ENCODE measurements at regions not wholly inside any gene's neighbourhood (a gene's known extent, or its start where the extent isn't known, plus 50 kb on each side); places are given as distances from the start of the nearest gene placed in this dataset.

DNA sequence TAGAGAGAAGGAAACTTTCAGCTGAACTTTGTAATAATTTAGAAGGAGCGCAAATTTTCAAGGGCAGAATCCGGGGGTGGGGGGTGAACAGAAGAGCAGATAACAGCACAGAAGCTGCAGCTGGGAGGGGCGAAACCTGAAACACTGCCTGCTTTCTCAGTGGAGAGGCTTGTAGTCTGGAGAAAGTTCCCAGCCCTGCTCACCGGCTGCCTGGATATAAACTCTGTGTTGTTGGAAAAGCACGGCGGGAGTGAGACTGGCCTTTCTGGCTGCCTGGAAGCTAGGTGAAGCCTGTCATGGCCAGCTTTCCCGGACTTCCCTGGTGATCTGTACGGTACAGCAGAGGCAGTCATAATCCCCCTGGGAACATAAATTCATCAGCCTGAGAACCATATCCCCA, 1352.1 kb upstream of the DIAPH2 start:
- H3K4me3 ChIP-seq (ENCODE audit: low read depth, low read length) = no peak overlapping the region
- TF ChIP-seq, protein P1, sequence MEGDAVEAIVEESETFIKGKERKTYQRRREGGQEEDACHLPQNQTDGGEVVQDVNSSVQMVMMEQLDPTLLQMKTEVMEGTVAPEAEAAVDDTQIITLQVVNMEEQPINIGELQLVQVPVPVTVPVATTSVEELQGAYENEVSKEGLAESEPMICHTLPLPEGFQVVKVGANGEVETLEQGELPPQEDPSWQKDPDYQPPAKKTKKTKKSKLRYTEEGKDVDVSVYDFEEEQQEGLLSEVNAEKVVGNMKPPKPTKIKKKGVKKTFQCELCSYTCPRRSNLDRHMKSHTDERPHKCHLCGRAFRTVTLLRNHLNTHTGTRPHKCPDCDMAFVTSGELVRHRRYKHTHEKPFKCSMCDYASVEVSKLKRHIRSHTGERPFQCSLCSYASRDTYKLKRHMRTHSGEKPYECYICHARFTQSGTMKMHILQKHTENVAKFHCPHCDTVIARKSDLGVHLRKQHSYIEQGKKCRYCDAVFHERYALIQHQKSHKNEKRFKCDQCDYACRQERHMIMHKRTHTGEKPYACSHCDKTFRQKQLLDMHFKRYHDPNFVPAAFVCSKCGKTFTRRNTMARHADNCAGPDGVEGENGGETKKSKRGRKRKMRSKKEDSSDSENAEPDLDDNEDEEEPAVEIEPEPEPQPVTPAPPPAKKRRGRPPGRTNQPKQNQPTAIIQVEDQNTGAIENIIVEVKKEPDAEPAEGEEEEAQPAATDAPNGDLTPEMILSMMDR (IDR thresholded peaks at IDR 0.05; ENCODE audit: low read depth, low read length, missing control alignments) = no peak
- no peak for DNase-seq (ENCODE audit: low read depth)

GRCh38 chrX:95346856-95347255, 1337.8 kb upstream of the DIAPH2 start:
- TF ChIP-seq, protein P1 (IDR thresholded peaks at IDR 0.05; ENCODE audit: low read depth, low read length, missing control alignments) = no peak
- no peak for DNase-seq (ENCODE audit: low read depth)
- no peak overlapping the region for H3K4me3 ChIP-seq (ENCODE audit: low read depth, low read length)

- H3K4me3 ChIP-seq (ENCODE audit: low read depth, low read length) = no peak overlapping the region
- DNase-seq (ENCODE audit: low read depth) = no peak
- TF ChIP-seq, protein P1 (IDR thresholded peaks at IDR 0.05; ENCODE audit: low read depth, low read length, missing control alignments) = no peak
These were observed 1333.7 kb upstream of the DIAPH2 start for GRCh38 chrX:95350774-95351488.

DNA sequence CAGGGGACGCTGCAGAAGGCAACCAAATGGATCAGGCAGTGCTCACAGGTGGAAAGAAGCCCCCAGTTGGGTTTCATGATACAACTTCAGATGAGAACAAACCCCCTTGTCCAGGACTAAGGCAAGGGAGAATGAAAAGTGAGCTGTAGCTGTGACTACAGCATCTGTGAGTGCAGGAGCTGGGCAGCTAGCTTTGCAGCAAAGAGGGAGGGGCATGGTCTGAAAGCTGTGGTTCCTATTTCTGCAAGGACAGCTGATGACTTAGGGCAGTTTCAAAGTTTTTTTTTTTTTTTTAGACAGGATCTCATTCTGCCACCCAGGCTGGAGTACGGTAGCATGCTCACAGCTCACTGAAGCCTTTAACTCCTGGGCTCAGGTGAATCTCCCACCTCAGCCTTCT, 1317.4 kb upstream of the DIAPH2 start:
- H3K4me3 ChIP-seq (ENCODE audit: low read depth, low read length) = no peak overlapping the region
- DNase-seq (ENCODE audit: low read depth) = no peak
- TF ChIP-seq, protein P1 (IDR thresholded peaks at IDR 0.05; ENCODE audit: low read depth, low read length, missing control alignments) = no peak

- no peak overlapping the region for H3K4me3 ChIP-seq (ENCODE audit: low read depth, low read length)
- TF ChIP-seq, protein P1 (IDR thresholded peaks at IDR 0.05; ENCODE audit: low read depth, low read length, missing control alignments) = no peak
- no peak for DNase-seq (ENCODE audit: low read depth)
These were observed 1301.8 kb upstream of the DIAPH2 start for GRCh38 chrX:95382799-95383198.

DNA sequence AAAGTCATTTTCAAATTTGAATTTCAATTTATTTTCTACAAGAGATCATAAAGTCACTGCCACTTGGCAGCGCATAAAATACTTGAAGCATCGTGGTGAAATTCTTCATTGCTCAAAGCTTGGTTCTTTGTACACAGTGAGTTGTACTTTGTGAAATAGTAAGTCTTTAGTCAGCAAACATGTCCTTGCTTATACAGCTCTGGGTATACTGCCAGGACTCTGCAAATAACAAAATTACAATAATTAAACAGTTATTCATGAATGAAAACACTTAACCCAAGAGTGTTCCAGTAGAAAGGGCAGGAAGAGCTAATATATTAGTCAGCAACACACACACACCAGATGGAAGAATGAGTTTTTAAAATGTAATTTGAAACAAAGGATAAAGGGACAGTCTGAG, 1300.9 kb upstream of the DIAPH2 start:
- no peak overlapping the region for H3K4me3 ChIP-seq (ENCODE audit: low read depth, low read length)
- no peak for DNase-seq (ENCODE audit: low read depth)
- TF ChIP-seq, protein P1 (IDR thresholded peaks at IDR 0.05; ENCODE audit: low read depth, low read length, missing control alignments) = no peak

DNA sequence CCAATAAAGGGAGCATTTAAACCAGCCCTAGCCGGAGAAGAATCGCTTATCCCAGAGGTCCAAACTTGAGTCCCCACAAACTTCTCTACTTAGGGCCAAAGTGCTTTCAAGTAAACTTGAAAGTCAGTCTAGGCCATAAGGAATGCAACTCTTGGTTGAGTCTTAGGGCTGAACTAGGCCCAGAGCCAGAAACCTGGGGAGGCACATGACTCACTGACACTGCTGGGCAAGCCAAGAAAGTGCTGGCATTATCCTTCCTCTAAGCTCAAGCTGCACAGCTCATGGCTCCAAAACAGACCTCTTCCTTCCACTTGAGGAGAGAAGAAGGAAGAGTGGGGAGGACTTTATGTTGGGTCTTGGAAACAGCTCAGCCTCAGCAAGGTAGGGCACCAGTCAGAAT, 1257.3 kb upstream of the DIAPH2 start:
- TF ChIP-seq, protein P1 (IDR thresholded peaks at IDR 0.05; ENCODE audit: low read depth, low read length, missing control alignments) = no peak
- no peak overlapping the region for H3K4me3 ChIP-seq (ENCODE audit: low read depth, low read length)
- no peak for DNase-seq (ENCODE audit: low read depth)

Measured in GM12864 (cell line).